Right kidney (tissue), 1 donor: ENCODE measurements at regions not wholly inside any gene's neighbourhood (a gene's known extent, or its start where the extent isn't known, plus 50 kb on each side); places are given as distances from the start of the nearest gene placed in this dataset.

Experiments used
- DNase-seq: peaks from one replicate; pipeline ENCODE4 v3.0.0-alpha.2; 2016

DNA sequence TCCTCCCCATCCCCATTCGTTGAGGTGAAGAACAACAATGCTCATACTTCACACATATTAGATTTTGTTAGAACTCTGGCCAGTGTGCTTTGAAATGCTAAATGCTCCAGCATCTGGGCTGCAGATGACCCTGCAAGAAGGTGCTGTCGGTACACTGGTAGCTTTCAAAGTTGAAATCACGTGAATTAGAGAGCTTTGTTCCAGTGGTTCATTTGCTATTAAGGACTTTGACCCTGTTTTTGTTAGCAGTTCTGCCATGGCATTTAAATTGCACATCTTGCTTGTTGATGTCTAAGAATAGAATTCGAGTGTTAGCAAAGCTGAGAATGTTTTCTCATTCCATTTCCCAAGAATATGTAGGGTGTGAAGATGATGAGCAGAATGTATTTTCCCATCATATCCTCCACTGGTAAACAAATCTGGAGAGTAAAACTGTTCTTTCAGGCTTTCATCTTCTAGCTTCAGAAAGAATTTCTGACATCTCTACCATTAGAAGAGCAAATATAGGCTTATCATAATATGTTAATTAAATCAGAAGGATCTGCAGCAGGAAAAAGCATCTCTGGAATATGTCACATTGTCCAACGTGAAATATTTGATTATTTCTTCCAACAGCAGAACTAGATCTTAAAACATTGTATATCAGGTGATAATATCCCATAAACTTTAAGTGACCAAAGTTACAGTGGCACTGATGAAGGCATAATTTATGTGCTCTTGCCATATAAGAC lies 98.8 kb upstream of the PDE3A start:
- DNase-seq = no peak

DNA sequence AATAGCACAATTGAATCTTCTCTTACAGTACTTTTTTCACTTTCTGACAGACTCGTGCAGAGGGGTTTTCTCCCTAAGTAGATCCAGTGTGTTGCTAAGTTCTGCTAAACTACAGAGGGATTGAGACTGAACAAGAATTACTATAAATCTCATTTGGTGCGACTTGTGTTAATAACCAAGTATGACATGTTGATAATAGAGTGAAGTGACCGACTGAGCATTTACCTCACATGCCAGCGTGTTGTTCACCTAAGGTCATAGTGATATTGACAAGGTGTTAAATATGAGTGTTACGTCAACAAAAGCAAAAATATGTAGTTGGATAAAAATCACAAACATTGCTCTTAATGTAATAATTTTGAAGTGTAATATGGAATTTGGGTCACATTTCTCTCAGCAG lies 97.8 kb upstream of the PDE3A start:
- no peak for DNase-seq

- DNase-seq = no peak
Observed at GRCh38 chr12:20272161-20272560, 96.2 kb upstream of the PDE3A start.

DNA sequence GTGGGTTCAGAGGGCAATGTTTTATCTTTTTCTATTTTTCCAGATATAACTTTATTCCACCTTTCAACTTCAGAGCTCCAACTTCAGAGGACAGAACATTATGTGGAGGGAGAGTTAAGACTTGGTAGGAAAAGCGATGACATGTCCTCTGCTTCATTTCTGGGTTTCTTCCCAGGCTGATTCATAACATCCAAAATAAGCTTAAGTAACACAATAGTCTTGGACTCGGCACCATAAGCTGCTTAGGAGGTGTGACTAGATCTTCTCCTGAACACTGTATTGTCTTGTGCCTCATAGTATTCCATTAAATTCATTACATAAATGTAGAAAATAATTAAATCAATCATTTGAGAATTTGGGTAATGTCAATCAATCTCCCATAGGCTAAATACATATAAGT lies 95.5 kb upstream of the PDE3A start:
- no peak for DNase-seq

DNA sequence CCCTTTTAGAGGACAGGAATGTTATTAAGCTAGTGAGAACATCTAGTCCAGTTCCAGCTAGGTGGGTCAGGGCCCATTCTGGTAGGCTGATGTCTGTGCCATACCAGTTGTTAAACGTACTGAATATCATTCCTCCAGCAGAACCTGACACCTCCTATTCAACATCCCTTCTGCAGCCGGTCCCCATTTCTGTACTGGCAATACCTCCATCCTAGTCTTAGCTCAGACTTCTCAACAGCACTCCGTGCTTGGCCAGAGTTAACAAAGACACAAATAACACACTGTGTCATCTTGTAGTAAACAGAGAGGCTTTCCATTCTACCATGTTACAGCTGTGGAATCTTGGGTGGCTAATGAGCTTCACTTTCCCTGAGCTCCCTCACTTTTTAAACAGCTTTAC lies 94.3 kb upstream of the PDE3A start:
- DNase-seq = no peak

GRCh38 chr12:20278276-20278675 lies 90.1 kb upstream of the PDE3A start:
- DNase-seq = no peak

DNA sequence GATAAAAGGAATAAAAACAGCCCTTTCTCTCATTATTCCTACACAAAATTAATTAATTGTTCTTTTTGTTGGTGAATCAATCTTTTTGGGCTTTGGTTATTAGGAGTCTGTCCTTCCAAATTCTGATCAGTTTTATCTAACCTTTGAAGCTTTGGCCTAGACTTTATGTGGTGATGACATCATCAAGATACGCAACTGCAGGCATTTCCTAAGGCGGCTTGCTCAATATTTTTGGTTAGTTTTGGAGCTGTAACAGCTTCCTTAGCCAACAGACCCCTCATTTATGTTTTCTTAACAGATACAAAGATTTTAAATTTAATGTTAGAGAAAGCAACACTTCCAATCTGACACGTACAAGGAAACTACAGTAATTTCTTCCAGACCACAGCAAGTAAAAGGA lies 87.8 kb upstream of the PDE3A start:
- no peak for DNase-seq

GRCh38 chr12:20282401-20282800 lies 85.9 kb upstream of the PDE3A start:
- DNase-seq = no peak

DNA sequence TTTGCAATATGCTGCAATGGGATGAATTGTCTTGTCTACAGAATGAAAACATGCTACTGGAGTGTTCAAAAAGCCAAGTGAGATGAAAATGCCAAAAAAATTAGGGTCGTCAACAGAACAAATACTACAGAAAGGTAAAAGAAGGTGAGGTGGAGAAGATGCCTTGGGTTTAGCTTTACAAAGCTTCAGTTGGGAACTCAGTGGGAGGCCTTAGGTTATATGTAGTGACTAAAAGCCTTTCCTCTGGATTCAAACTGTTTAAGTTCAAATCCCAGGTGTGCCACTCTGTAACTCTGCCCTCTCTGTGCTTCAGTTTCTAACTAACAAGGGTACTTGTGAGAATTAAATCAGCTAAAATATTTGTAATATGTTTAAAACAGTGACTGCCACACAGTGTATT lies 84.9 kb upstream of the PDE3A start:
- no peak for DNase-seq

GRCh38 chr12:20289520-20289919 lies 78.8 kb upstream of the PDE3A start:
- no peak for DNase-seq

- DNase-seq = no peak
Observed at GRCh38 chr12:20300457-20300856, 67.9 kb upstream of the PDE3A start.

DNA sequence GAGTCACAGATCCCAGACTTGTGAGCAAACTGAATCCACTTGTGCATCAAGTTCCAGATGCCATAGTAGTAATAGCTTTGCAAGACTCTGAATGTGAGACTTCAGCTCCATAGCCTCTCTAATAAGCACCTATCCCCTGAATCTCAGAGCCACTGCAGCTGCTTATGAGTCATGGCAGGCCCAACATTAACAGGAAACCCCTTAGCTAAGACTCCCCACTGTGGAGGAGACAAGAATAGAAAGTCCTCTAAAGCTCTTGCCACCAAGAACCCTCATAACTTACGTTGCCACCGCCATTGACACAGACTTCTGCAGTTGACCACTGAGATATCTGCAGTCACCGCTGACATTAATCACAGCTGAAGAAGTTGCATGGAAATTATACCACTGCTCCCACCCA lies 62.9 kb upstream of the PDE3A start:
- no peak for DNase-seq

GRCh38 chr12:20309504-20310148 lies 58.7 kb upstream of the PDE3A start:
- DNase-seq = no peak

GRCh38 chr12:20314328-20314727 lies 54.0 kb upstream of the PDE3A start:
- no peak for DNase-seq

- no peak for DNase-seq
Observed at GRCh38 chr12:20317554-20317953, 50.8 kb upstream of the PDE3A start.
